Uterus (tissue), 3 donors: ENCODE measurements at regions not wholly inside any gene's neighbourhood (a gene's known extent, or its start where the extent isn't known, plus 50 kb on each side); places are given as distances from the start of the nearest gene placed in this dataset.

Source experiments
- DNase-seq, 2 donors: peaks; one replicate each; pipeline ENCODE4 v3.0.0-alpha.2; 2019 to 2020
- H3K27ac ChIP-seq, 2 donors: fragments of 200-600 bp; sonication (generic); 1 replicate in 1 of 2; 2 replicates in 1 of 2; pipeline ENCODE4 v1.5.1; 2016 to 2018
- H3K27me3 ChIP-seq, 2 donors: fragments of 200-600 bp; sonication (generic); one replicate each; pipeline ENCODE4 v1.5.1; 2018 to 2019; ENCODE audit warnings: control low read depth in 1 of 2
- H3K36me3 ChIP-seq, 2 donors: fragments of 200-600 bp; sonication (generic); one replicate each; pipeline ENCODE4 v1.5.1; 2019; ENCODE audit warnings: control low read depth in 1 of 2
- H3K4me1 ChIP-seq, 2 donors: fragments of 200-600 bp; sonication (generic); one replicate each; pipeline ENCODE4 v1.5.1; 2018 to 2019; ENCODE audit warnings: control low read depth in 1 of 2
- H3K4me3 ChIP-seq, 2 donors: fragments of 200-600 bp; sonication (generic); 1 replicate in 1 of 2; 2 replicates in 1 of 2; pipeline ENCODE4 v1.5.1; 2018 to 2019; ENCODE audit warnings: mild to moderate bottlenecking in 1 of 2
- H3K9me3 ChIP-seq, 2 donors: fragments of 200-600 bp; sonication (generic); one replicate each; pipeline ENCODE4 v1.5.1; 2019; ENCODE audit warnings: control low read depth in 1 of 2
- POLR2A ChIP-seq, 2 donors: fragments of 450-650 bp; IDR thresholded peaks; one replicate each; pipeline ENCODE4 v1.6.1; 2016; ENCODE audit warnings: antibody characterized with exemption in 2 of 2, mild to moderate bottlenecking in 1 of 2, moderate library complexity in 1 of 2
- intact Hi-C: fragments of 100-400 bp; cut with DNase I; formaldehyde crosslinking; loops from one replicate; pipeline ENCODE4 v1.15.1; 2023; ENCODE audit warnings: low total_unique reads
- TF ChIP-seq, protein P1 (sequence below), 4 experiments: fragments of 200-600 bp in 2 of 4; fragments of 450-650 bp in 2 of 4; sonication (generic) in 2 of 4; IDR thresholded peaks; one replicate each; pipeline ENCODE4 v1.5.1; 2016 to 2019; ENCODE audit warnings: antibody characterized with exemption in 4 of 4, mild to moderate bottlenecking in 2 of 4, moderate library complexity in 1 of 4
- donor health status: DM: yes; HTN: yes; CAD: no.

DNA sequence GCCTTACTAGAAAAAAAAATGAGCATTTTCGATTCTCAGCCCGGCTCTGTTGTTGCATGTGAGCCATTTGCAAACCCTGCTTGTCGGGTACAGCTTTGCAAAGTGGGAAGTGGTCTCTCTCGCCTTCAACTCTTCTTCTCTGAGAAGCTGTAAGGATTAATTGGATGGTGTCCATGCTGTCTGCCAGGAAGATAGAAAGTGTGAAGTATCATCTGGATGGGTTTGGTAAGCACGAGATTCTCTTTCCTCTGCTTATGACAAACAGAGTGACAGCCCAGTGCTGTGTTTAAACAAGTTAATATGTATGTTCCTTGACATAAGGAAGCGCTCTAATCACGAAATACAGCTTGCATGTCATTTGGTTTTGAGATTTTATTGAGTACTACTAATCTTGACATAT lies 109.1 kb upstream of the SPATA31D4 start:
- no peak overlapping the region for H3K27ac ChIP-seq
- no peaks in the 10 kb centered on the region for H3K9me3 ChIP-seq
- H3K4me1 ChIP-seq = no peaks in the 10 kb centered on the region
- no peak overlapping the region for H3K4me3 ChIP-seq
- TF ChIP-seq, protein P1, sequence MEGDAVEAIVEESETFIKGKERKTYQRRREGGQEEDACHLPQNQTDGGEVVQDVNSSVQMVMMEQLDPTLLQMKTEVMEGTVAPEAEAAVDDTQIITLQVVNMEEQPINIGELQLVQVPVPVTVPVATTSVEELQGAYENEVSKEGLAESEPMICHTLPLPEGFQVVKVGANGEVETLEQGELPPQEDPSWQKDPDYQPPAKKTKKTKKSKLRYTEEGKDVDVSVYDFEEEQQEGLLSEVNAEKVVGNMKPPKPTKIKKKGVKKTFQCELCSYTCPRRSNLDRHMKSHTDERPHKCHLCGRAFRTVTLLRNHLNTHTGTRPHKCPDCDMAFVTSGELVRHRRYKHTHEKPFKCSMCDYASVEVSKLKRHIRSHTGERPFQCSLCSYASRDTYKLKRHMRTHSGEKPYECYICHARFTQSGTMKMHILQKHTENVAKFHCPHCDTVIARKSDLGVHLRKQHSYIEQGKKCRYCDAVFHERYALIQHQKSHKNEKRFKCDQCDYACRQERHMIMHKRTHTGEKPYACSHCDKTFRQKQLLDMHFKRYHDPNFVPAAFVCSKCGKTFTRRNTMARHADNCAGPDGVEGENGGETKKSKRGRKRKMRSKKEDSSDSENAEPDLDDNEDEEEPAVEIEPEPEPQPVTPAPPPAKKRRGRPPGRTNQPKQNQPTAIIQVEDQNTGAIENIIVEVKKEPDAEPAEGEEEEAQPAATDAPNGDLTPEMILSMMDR (IDR thresholded peaks at IDR 0.05) = no peak
- no peak for TF ChIP-seq POLR2A (IDR thresholded peaks at IDR 0.05)
- intact Hi-C loops = no loop called here
- H3K27me3 ChIP-seq = no peaks in the 10 kb centered on the region
- no peak for DNase-seq
- H3K36me3 ChIP-seq = no peaks in the 10 kb centered on the region

DNA sequence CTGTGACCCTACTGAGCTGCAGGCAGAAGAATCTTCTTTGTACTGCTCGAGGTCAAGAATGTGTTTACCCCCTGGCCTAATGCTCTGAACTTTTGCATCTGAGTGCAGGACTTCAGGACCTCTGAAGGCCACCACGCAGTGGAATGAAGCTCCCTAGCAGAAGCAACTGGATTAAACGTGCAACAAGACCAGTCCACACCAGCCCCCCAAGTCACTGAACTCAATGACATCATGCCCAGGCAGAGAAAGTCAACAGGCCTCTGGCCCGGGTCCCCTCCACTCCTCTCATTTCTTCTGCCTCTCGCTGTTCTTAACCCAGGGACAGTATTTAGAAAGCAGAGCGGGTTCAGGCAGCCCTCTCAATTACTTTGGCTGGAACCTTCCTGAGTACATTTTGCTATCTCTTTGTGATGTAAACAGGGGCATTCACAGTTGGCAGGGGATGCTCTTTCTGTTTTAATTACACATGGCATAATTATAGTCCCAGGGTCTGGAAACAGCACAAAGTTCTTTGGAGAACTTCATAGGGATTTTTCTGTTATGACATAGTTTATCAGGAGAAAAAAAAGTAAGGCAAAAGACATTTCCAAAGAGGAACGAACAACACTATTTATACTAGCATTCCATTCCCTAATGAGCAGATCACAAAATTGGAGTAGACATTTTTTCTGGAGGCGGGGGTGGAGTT lies 108.2 kb upstream of the SPATA31D4 start:
- Histone ChIP-seq H3K27me3 (no peaks in the 10 kb centered on the region), H3K9me3 (no peaks in the 10 kb centered on the region), H3K4me1 (no peaks in the 10 kb centered on the region), H3K4me3 (no peak overlapping the region), H3K36me3 (no peaks in the 10 kb centered on the region), H3K27ac (peak overlapping the region; percentile 7 to 43)
- intact Hi-C loops = no loop called here
- DNase-seq = no peak
- TF ChIP-seq, protein P1 (IDR thresholded peaks at IDR 0.05) = no peak
- TF ChIP-seq POLR2A (IDR thresholded peaks at IDR 0.05) = no peak

DNA sequence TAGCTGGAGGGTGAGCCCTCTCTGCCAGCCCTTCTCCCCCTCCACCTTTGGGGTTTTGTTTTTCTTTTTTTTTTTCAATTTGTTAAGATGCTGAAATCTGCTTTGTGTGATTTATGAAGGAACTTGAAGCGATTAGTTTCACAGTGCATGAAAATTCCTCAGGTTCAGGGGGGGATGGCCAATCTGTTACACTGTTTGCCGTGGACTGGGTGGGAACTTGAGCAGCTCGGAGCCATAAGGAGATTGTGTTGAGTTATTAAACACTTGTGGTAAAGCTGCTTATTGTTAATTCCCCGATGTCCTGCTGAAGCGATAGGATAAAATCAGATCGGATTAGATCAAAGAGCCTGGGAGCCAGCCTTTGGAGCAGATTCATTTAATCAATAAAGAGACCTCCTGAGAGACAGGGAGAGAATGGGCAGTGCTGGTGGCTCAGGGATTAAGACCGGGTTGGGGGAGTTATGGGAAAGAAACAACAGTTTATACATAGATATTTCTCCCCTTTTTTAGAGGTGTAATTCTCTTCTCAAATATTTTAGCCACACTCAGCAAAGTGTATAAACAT lies 105.8 kb upstream of the SPATA31D4 start:
- DNase-seq = no peak
- no peaks in the 10 kb centered on the region for H3K27me3 ChIP-seq
- no peak overlapping the region for H3K4me3 ChIP-seq
- no peaks in the 10 kb centered on the region for H3K4me1 ChIP-seq
- TF ChIP-seq, protein P1 (IDR thresholded peaks at IDR 0.05) = no peak
- no peak for TF ChIP-seq POLR2A (IDR thresholded peaks at IDR 0.05)
- no peaks in the 10 kb centered on the region for H3K36me3 ChIP-seq
- intact Hi-C loops = no loop called here
- H3K9me3 ChIP-seq = no peaks in the 10 kb centered on the region
- no peak overlapping the region for H3K27ac ChIP-seq

DNA sequence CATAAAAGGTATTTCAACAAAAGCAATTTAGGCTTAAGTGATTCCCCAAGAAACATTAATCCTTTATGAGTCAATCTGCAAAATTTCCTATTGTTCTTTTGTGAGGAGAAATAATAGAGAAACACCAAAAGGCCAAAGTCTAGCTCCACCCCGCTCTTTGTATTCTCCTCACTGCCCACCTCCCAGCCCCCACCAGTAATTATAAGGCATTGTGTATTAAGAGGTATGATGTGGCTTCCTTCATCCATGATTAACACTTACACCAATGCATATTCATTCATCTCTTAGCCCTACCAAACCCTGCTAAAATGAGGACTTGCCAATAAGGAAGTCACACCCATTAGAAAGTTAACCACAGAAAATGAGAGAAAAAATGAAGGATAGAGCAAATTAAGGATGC lies 105.3 kb upstream of the SPATA31D4 start:
- Histone ChIP-seq H3K36me3 (no peaks in the 10 kb centered on the region), H3K4me1 (no peaks in the 10 kb centered on the region), H3K9me3 (no peaks in the 10 kb centered on the region), H3K27me3 (no peaks in the 10 kb centered on the region), H3K27ac (no peak overlapping the region), H3K4me3 (no peak overlapping the region)
- intact Hi-C loops = no loop called here
- no peak for TF ChIP-seq POLR2A (IDR thresholded peaks at IDR 0.05)
- TF ChIP-seq, protein P1 (IDR thresholded peaks at IDR 0.05) = no peak
- DNase-seq = no peak

DNA sequence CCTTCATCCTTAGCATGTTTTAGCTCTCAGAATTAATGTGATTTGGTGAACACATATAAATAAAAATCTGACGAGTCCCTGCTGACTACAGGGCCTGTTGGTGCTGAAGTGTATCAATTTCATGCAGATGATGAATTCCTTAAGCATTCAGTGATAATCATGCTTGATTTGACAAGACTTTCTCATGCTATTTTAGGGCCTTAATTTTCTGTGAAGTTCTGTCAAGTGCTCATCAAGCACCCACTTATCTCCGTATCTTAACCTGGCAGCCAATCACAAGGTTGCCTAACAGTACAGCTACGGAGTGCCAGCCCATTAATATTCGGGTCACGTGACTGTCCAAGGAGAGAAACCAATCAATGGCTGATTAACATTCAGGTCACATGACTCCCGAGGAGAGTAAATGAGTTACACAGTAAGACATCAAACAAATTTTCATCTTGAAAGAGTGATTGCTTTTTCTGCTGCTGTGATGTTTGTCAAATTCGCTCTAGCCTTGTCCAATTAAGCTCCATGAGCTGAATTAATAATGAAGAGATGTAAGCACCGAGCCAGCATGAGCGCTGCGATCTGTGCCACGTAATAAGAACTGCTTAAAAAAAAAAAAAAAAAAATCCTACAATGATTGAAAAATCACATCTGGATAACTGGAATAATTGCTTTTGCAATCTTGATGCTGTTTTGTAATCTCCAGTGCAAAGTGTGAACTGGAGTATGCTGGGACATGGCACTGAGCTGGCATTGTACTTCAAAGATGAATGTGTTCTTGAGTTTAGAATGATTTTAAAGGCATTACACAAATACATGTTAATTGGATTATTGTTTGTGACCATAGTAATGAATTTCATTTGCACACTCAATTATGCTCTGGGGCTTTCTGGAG lies 104.3 kb upstream of the SPATA31D4 start:
- H3K9me3 ChIP-seq = no peaks in the 10 kb centered on the region
- no peaks in the 10 kb centered on the region for H3K27me3 ChIP-seq
- intact Hi-C loops = no loop called here
- no peaks in the 10 kb centered on the region for H3K36me3 ChIP-seq
- H3K4me1 ChIP-seq = no peaks in the 10 kb centered on the region
- no peak for TF ChIP-seq POLR2A (IDR thresholded peaks at IDR 0.05)
- TF ChIP-seq, protein P1 (IDR thresholded peaks at IDR 0.05) = no peak
- no peak for DNase-seq
- H3K4me3 ChIP-seq = no peak overlapping the region
- H3K27ac ChIP-seq = no peak overlapping the region
